HEK293 (cell line): ENCODE measurements at regions not wholly inside any gene's neighbourhood (a gene's known extent, or its start where the extent isn't known, plus 50 kb on each side); places are given as distances from the start of the nearest gene placed in this dataset.

Experiments
- CTCF ChIP-seq: fragments of 450-650 bp; formaldehyde crosslinking; IDR thresholded peaks from 2 replicates; pipeline ENCODE4 v1.5.1; 2016; ENCODE audit warnings: missing biosample characterization, missing genetic modification characterization
- ZNF138 ChIP-seq: fragments of 450-650 bp; formaldehyde crosslinking; IDR thresholded peaks from 2 replicates; pipeline ENCODE4 v1.5.1; 2016; ENCODE audit warnings: missing biosample characterization, missing genetic modification characterization, borderline replicate concordance
- ZNF501 ChIP-seq: fragments of 450-650 bp; formaldehyde crosslinking; IDR thresholded peaks from 2 replicates; pipeline ENCODE4 v1.5.1; 2016; ENCODE audit warnings: missing biosample characterization, missing genetic modification characterization
- ZNF677 ChIP-seq: fragments of 450-650 bp; IDR thresholded peaks from 2 replicates; pipeline ENCODE4 v1.5.0; 2018; ENCODE audit warnings: missing biosample characterization, mild to moderate bottlenecking, missing genetic modification characterization, moderate library complexity

- TF ChIP-seq ZNF501 (tag by site-specific recombination) (no peak), ZNF677 (tag by site-specific recombination) (no peak), CTCF (no peak), ZNF138 (no peak)
These were observed 387.7 kb downstream of the RND3 start for GRCh38 chr2:150099805-150100204.
